ENCODE measurements at regions not wholly inside any gene's neighbourhood (a gene's known extent, or its start where the extent isn't known, plus 50 kb on each side); places are given as distances from the start of the nearest gene placed in this dataset.

GRCh38 chr7:52450816-52451215 is 584.6 kb upstream of the POM121L12 start:
- no peaks in the 10 kb centered on the region for H3K36me3 ChIP-seq
- no peak overlapping the region for H3K4me3 ChIP-seq
- no peak overlapping the region for H3K4me2 ChIP-seq
- H3K4me1 ChIP-seq: no peaks in the 10 kb centered on the region
- H3K9ac ChIP-seq: no peak overlapping the region
- H3K27ac ChIP-seq: no peak overlapping the region
- no peak for TF ChIP-seq Cebpa-rat (IDR thresholded peaks at IDR 0.05)
- H3K27me3 ChIP-seq: no peaks in the 10 kb centered on the region
- H3K9me3 ChIP-seq: no peaks in the 10 kb centered on the region
- no peaks in the 10 kb centered on the region for H4K20me1 ChIP-seq

GRCh38 chr7:52447581-52448180 is 587.8 kb upstream of the POM121L12 start:
- TF ChIP-seq Cebpa-rat (IDR thresholded peaks at IDR 0.05): no peak
- no peaks in the 10 kb centered on the region for H4K20me1 ChIP-seq
- no peaks in the 10 kb centered on the region for H3K4me1 ChIP-seq
- H3K4me2 ChIP-seq: no peak overlapping the region
- H3K9me3 ChIP-seq: no peaks in the 10 kb centered on the region; the same call in 1 of the 2 replicates
- no peaks in the 10 kb centered on the region for H3K27me3 ChIP-seq
- H3K27ac ChIP-seq: no peak overlapping the region
- H3K9ac ChIP-seq: no peak overlapping the region
- H3K36me3 ChIP-seq: no peaks in the 10 kb centered on the region
- H3K4me3 ChIP-seq: no peak overlapping the region

DNA sequence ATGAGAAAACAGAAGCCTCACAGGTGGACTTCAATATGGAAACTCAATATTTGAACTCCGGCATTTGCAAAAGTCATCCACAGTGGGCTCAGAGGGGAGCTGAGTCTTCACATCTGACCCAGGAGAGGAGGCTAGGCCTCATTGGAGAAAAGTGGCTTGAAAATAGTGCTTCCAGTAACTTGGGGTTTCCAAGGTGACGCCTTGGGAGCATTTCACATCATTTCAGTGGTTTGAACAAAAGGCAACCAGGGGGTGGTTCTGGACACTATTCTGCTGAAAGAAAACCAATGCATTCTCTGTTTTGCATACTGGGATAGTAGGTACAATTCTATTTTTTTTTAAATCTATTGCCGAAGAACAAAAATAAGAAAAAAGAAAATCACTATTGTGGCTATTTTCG is 599.2 kb upstream of the POM121L12 start:
- no peaks in the 10 kb centered on the region for H3K27me3 ChIP-seq
- H3K4me2 ChIP-seq: no peak overlapping the region
- H3K9ac ChIP-seq: no peak overlapping the region
- no peak overlapping the region for H3K27ac ChIP-seq
- no peak overlapping the region for H3K4me3 ChIP-seq
- H3K9me3 ChIP-seq: peaks cover 3% of the 10 kb centered on the region
- no peaks in the 10 kb centered on the region for H3K36me3 ChIP-seq
- TF ChIP-seq Cebpa-rat (IDR thresholded peaks at IDR 0.05): no peak
- peaks cover 6% of the 10 kb centered on the region; the same call in 1 of the 2 replicates for H3K4me1 ChIP-seq
- no peaks in the 10 kb centered on the region for H4K20me1 ChIP-seq

- Histone ChIP-seq H3K36me3 (no peaks in the 10 kb centered on the region), H3K4me2 (no peak overlapping the region), H3K4me3 (no peak overlapping the region), H3K27me3 (no peaks in the 10 kb centered on the region), H3K9me3 (peaks cover 12% of the 10 kb centered on the region), H3K4me1 (no peaks in the 10 kb centered on the region), H4K20me1 (no peaks in the 10 kb centered on the region), H3K27ac (no peak overlapping the region), H3K9ac (no peak overlapping the region)
- no peak for TF ChIP-seq Cebpa-rat (IDR thresholded peaks at IDR 0.05)
Observed at GRCh38 chr7:52431082-52431815, 604.2 kb upstream of the POM121L12 start.

GRCh38 chr7:52423251-52423650 is 612.2 kb upstream of the POM121L12 start:
- TF ChIP-seq Cebpa-rat (IDR thresholded peaks at IDR 0.05): no peak

DNA sequence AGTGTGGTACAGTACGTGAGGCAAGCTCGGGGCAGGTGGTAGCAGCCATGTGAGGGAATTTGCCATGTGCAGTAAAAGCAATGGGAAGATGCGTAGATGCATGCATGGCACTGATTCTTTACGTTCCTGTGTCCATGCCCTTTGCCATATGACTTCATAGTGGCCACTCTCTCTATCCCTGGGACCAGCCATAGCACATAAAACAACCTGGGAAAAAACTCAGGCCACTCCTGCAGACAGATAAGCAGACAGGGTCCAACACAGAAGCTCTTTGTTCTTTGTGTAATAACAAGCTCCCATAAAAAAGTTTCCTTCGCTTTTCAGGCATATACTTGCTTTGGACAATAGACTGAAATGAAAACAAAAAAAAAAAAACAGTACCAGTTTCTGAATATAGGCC is 622.4 kb upstream of the POM121L12 start:
- Histone ChIP-seq H3K27ac (no peak overlapping the region), H3K36me3 (no peaks in the 10 kb centered on the region), H3K27me3 (no peaks in the 10 kb centered on the region), H3K4me2 (no peak overlapping the region), H3K9ac (no peak overlapping the region), H3K4me3 (no peak overlapping the region), H3K4me1 (no peaks in the 10 kb centered on the region), H3K9me3 (no peaks in the 10 kb centered on the region), H4K20me1 (no peaks in the 10 kb centered on the region)
- TF ChIP-seq Cebpa-rat (IDR thresholded peaks at IDR 0.05): no peak

More at GRCh38 chr7:52423251-52423650, 612.2 kb upstream of the POM121L12 start:
- peaks cover 5% of the 10 kb centered on the region for H3K9me3 ChIP-seq
- H3K27ac ChIP-seq: no peak overlapping the region
- no peaks in the 10 kb centered on the region for H4K20me1 ChIP-seq
- no peak overlapping the region for H3K4me3 ChIP-seq
- H3K9ac ChIP-seq: no peak overlapping the region
- no peak overlapping the region for H3K4me2 ChIP-seq
- no peaks in the 10 kb centered on the region for H3K36me3 ChIP-seq
- H3K4me1 ChIP-seq: no peaks in the 10 kb centered on the region
- H3K27me3 ChIP-seq: no peaks in the 10 kb centered on the region

DNA sequence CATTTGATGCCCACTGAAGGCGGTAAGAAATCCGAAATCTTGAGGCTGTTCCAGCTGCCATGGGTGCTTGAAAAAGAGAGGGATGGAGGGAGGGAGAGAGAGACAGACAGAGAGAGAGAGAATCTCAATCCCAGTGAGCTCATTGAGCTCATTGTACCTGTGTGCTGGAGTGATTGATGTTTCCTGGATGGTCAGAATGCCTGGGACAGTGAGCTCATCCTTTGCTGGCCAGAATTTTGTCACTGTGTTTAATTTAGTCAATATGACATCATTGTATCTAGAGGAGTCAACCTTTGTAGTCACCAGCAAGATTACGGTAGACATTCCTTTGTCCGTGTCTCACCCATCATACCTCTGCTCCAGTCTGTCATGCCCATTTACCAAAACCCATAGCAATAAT is 625.4 kb upstream of the POM121L12 start:
- no peaks in the 10 kb centered on the region for H4K20me1 ChIP-seq
- no peaks in the 10 kb centered on the region for H3K4me1 ChIP-seq
- TF ChIP-seq Cebpa-rat (IDR thresholded peaks at IDR 0.05): no peak
- H3K9me3 ChIP-seq: no peaks in the 10 kb centered on the region
- no peaks in the 10 kb centered on the region for H3K36me3 ChIP-seq
- H3K9ac ChIP-seq: no peak overlapping the region
- H3K27me3 ChIP-seq: no peaks in the 10 kb centered on the region
- H3K4me3 ChIP-seq: no peak overlapping the region
- no peak overlapping the region for H3K4me2 ChIP-seq
- H3K27ac ChIP-seq: no peak overlapping the region

DNA sequence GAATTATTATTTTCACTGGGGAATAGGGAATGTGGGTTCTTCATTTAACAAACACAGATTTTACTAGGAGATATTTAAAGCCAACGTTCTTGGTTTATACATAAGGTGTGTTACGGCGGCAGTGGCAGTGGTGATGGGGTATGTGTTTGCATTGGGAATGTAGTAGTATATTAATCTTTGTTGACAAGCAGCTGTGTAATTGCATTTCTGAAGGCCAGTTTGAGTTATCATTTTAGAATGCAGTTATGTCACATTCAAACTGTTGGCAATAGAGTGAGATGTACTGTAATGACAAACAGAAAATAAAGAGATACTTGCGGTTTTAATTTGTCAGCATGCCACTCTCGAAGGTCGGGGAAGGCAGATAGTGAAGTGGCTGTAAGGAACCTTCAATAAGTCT is 628.6 kb upstream of the POM121L12 start:
- H3K4me2 ChIP-seq: no peak overlapping the region
- H3K9me3 ChIP-seq: no peaks in the 10 kb centered on the region
- H3K27ac ChIP-seq: no peak overlapping the region
- no peaks in the 10 kb centered on the region for H3K36me3 ChIP-seq
- TF ChIP-seq Cebpa-rat (IDR thresholded peaks at IDR 0.05): no peak
- no peak overlapping the region for H3K4me3 ChIP-seq
- no peaks in the 10 kb centered on the region for H3K4me1 ChIP-seq
- H3K27me3 ChIP-seq: no peaks in the 10 kb centered on the region
- no peak overlapping the region for H3K9ac ChIP-seq
- no peaks in the 10 kb centered on the region for H4K20me1 ChIP-seq

- no peak for TF ChIP-seq Cebpa-rat (IDR thresholded peaks at IDR 0.05)
- Histone ChIP-seq H3K27ac (no peak overlapping the region), H3K36me3 (no peaks in the 10 kb centered on the region), H3K27me3 (no peaks in the 10 kb centered on the region), H3K9ac (no peak overlapping the region), H3K4me1 (no peaks in the 10 kb centered on the region), H3K4me3 (no peak overlapping the region), H3K9me3 (peaks cover 6% of the 10 kb centered on the region; the same call in 1 of the 2 replicates), H3K4me2 (no peak overlapping the region), H4K20me1 (no peaks in the 10 kb centered on the region)
Observed at GRCh38 chr7:52382731-52383130, 652.7 kb upstream of the POM121L12 start.

GRCh38 chr7:52369922-52370321 is 665.5 kb upstream of the POM121L12 start:
- Histone ChIP-seq H3K9me3 (no peaks in the 10 kb centered on the region), H3K9ac (no peak overlapping the region), H3K36me3 (no peaks in the 10 kb centered on the region), H4K20me1 (no peaks in the 10 kb centered on the region), H3K4me3 (no peak overlapping the region), H3K27me3 (no peaks in the 10 kb centered on the region), H3K4me2 (no peak overlapping the region), H3K27ac (no peak overlapping the region), H3K4me1 (no peaks in the 10 kb centered on the region)
- no peak for TF ChIP-seq Cebpa-rat (IDR thresholded peaks at IDR 0.05)
